UCSD-AML1 (cell line): ENCODE measurements at regions not wholly inside any gene's neighbourhood (a gene's known extent, or its start where the extent isn't known, plus 50 kb on each side); places are given as distances from the start of the nearest gene placed in this dataset.
"Not testable (repeated sequence)": the region's sequence is repeated elsewhere in the genome, so short reads cannot be mapped to it uniquely, and the experiment has no call there.

Experiments used
- DNase-seq: peaks from one replicate; lab custom pipeline; 2025; ENCODE audit not compliant: unreplicated experiment; lab: John Stamatoyannopoulos, UW

DNA sequence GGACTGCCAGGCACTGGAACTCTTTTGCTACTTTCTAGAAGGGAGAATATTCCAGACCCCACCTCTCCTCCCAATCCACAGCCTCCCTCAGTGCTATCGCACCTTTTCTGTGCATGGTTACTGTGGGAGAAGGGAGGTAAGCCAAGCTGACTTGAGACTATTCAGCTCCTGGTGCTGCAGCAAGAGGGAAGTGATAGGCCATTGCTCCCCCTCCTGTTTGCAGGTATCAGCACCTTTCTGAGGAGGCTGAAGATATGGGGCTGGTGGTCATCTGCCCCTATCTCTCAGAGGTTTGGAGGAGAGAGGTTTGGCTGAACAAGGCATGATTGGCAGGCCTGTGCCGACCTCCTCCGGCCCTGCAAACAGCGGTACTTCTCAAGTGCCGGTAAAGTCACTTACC, 103.3 kb upstream of the GATB start:
- no peak for DNase-seq

- DNase-seq = no peak
Observed at GRCh38 chr4:151862766-151863165, 102.0 kb upstream of the GATB start.

GRCh38 chr4:151860561-151861093, 99.8 kb upstream of the GATB start:
- DNase-seq = no peak

GRCh38 chr4:151859641-151860040, 98.8 kb upstream of the GATB start:
- DNase-seq = no peak

DNA sequence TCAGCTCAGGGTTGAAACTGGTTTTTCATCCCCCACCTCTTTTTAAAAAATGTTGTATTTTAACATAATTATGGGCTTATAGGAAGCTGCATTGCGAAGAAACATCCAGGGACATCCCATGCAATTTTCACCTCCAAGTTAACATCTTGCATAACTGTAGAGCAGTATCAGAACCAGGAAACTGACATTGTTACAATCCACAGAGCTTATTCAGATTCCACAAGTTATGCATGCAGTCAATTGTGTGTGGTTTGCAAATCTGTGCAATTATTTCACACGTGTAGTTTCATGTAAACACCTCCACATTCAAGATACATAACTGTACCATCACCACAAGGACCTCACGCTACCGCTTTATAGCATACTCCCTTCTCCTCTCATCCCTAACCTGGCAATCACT, 97.5 kb upstream of the GATB start:
- DNase-seq = no peak

DNA sequence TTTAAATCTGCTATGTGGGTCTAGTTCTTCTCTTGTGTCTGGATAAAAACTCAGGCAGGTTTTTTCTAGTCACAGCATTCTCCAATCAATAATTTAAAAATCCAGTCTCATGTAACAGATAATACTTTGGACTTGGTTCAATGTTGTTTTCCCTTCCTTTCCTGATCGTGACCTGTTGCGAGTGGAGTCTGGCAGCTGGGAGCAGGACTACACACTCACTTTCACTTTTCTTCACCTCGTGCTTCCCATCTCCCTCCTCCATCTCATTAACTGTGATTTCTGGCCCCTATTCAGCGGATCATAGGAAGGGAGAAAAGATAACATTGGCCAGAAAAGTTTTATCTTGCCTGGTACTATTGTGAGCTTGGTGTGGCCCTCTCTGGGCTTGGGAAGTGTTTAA, 96.6 kb upstream of the GATB start:
- DNase-seq = no peak

- no peak for DNase-seq
Observed at GRCh38 chr4:151855747-151856146, 94.9 kb upstream of the GATB start.

- no peak for DNase-seq
Observed at GRCh38 chr4:151854731-151855130, 93.9 kb upstream of the GATB start.

DNA sequence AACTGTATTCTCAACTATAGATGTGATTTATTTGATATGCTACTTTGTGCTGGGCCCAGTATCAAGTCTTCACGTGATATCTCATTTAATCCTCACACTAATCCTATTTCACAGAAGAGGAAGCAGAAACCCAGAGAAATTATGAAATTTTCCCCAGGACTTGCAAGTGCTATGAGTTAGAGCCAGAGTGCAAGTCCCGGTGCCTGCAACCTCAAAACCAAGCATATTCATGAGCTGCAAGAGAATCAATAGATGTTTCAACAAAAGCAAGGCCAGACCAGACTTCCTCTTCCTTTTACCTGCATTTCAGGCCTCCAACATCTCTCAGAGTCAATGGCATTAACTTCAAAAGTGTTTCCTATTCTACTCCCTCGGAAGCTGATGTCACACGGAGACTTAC, 92.2 kb upstream of the GATB start:
- no peak for DNase-seq

DNA sequence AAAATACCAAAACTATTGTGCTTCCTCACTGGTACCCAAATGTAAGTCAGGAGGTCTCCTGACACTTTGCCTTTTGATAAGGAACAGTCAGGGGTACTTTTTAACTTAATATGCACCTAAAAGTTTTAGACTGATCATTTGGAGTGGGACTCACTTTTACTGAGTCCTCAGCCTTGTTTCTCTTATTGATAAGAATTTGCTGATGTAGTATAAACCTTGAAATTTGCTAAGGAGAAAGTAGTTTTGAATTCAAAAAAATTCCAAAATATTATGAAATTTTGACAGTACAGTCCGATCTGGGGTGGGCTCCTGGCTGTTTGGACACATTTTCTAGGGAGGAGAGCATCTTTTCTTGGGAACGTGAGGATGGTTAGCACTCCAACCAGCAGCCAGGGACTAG, 91.4 kb upstream of the GATB start:
- no peak for DNase-seq

GRCh38 chr4:151851354-151851753, 90.5 kb upstream of the GATB start:
- no peak for DNase-seq

DNA sequence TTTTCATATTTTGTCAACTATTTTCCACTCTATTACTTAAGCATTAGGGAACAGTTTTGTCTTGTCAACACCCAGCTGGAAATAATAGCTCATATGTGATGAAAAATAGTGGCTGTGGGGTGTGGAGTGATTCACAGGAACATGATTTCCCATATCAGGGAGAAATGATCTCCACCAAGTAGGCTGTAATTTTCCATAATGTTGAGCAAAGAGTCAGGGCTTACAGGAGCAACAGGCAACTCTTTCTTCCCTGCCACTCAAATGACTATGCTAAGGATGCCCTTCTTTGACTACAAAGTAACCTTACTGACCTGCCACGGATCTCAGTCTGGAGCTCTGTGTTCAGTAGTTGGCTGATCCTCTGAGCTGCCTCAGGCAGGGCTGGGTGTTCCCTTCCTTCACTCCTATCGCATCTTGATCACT, 90.0 kb upstream of the GATB start:
- no peak for DNase-seq

GRCh38 chr4:151845551-151845950, 84.7 kb upstream of the GATB start:
- DNase-seq = not testable (repeated sequence)

DNA sequence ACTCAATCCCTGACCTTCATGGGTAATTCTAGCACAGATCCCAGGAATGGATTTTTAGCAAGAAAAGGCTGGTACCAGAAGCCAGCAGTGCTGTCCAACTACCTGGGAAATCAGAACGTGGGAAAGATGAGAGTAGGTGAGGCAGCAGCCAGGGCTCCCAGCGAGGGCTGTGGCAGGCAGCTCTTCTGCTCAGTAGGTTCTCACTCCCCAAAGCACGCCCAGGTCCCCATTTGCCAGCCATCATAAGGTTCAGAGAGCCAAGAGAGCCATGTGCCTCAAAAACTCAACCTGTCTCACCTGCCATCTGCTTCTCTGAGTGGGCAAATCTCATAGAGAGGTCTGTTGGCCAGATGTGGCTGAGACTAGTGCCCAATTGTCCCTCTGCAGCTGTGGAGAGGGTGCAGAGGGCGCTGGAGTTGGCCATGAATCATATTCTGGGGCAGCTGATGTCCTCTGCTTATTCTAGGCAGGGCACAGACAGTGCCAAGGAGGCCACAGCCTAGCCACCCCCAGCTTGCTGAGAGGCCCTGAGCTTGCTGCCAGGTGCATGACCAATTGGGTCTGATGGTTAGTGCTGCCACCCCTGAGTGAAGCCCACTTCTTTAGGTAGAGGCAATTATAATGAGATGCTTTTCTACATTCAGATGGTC, 81.7 kb upstream of the GATB start:
- DNase-seq = no peak

- no peak for DNase-seq
Observed at GRCh38 chr4:151841107-151841506, 80.3 kb upstream of the GATB start.

DNA sequence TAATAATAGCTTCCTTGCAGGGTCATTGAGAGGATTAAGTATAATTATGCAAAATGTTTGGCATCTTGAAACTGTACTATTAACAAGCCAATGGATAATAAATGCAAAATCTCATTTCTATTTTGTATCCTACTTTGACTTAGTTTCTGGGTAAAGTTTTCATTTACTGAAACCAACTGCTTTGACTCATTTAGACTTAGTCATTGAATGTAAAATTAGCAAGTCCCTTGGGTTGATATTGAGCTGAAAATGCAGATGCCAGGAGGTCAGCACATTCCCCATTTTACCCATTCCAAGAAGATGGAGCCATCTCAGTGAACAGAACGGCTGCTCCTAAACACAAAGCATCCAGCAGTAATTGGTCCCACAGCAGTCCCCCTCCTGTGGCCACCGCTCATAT, 74.7 kb upstream of the GATB start:
- no peak for DNase-seq

DNA sequence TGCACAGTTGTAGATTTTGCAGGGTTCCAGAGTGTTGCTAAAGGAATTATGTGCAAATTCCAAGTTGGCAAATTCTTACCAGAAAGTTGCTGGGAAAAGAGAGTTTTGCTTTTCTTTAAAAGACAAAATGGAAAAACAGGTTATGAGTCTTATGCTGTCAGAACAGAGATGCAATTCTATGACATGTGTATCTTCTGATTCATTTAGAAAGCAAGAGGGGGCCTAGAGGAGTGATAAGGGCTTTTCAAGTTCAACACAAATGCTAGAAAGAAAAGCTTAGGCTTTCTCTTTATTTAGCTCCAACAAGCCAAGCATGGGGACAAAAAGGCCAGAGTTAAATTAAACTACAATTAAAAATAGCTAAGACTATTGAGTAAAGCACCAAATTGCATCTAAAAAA, 72.4 kb upstream of the GATB start:
- no peak for DNase-seq

DNA sequence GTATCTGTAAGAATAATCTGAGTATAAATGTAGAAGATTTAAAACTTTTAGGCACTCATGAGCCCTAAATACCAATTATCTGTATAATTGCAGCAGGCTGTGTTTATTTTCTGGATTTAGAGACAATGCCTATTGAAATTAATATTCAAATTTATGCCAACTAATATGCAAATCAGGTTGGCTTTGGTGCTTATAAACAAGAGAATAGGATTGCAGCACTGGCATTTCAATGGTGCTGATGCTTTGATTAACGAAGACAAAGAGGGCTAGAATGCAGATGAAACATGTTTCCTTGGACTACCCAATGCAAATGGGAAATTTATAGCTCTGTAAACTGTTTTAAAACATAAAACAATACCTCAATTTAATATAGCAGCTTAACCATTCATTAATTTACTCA, 70.7 kb upstream of the GATB start:
- no peak for DNase-seq

GRCh38 chr4:151830168-151830567, 69.4 kb upstream of the GATB start:
- DNase-seq = no peak

DNA sequence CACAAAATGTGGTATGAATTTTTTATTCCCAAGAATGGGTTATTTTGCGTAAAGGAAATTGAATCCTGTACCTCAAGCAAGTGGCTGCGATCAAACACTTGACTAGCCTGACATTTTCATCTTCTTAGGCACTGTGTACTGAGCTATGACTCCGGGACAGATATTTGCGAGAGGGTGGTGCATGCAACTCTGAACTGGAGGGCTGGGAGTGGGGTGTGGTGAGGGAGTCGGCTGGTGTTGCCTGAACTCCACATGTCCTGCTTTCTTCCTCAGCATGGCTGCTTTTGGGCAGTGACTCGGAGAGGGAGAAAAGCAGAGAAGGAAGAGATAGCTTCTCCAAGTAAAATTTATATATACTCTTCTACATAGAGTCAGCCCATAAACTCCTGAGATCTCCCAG, 68.5 kb upstream of the GATB start:
- DNase-seq = no peak

DNA sequence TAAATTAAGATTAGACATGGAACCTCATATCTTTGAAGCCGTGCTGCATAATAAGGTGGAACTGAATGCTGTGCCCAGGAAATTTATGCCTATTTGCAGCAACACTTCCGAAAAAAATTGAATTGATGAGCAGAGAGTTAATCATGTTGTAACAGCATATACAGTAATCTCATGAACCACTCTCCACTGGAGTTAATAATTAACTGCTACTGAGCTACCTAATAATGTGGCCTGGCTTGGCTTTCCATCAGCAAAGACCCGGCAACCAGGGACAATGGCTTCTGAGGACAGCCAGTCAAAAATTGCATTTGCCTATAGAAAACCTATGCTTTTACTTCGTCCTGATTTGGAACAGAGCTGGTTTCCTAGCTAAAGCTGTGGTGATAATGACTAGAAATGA, 63.8 kb upstream of the GATB start:
- no peak for DNase-seq

DNA sequence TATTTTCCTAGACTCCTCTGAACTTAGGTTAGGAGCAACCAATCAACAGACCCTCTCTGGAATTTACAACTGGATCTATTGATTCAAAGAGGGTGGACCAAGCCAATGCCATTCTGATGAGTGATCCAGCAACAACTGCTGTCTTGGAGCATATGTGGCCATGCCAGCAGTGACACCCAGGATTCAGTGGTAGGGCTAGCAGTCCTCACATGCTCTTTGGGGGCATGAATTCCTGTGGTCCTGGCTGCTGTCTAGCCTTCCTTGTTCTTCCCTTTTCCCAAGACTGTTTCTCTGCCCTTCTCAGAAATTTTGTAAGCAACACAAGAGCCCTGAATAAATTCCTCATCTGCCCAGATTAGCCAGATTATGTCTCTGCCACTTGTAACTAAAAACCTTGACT, 61.5 kb upstream of the GATB start:
- DNase-seq = no peak

DNA sequence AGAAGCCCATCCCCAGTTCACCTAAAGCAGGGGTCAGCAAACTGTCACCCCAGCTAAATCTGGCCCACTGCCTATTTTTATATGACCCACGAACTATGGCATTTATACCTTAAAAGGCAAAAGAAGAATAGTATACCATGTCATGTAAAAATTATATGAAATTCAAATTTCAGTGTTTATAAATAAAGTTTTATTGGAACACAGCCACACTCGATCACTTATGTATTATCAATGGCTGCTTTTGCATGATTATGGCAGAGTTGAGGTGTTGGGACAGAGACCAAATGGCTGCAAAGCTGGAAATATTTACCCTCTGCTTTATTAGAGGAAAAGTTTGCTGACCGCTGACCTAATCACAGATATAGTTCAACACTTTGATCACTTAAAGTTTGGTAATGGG, 59.2 kb upstream of the GATB start:
- DNase-seq = no peak
